ENCODE measurements at regions not wholly inside any gene's neighbourhood (a gene's known extent, or its start where the extent isn't known, plus 50 kb on each side); places are given as distances from the start of the nearest gene placed in this dataset.

- TF ChIP-seq GATA1 (IDR thresholded peaks at IDR 0.05; ENCODE audit: low read depth, low read length): no peak
- no peak for TF ChIP-seq POLR2A (IDR thresholded peaks at IDR 0.05; ENCODE audit: low read length)
- DNase-seq: no peak
Observed at GRCh38 chr11:70823771-70824170, 425.4 kb downstream of the CTTN start.

- no peak for DNase-seq
- TF ChIP-seq GATA1 (IDR thresholded peaks at IDR 0.05; ENCODE audit: low read depth, low read length) (no peak), POLR2A (IDR thresholded peaks at IDR 0.05; ENCODE audit: low read length) (no peak)
Observed at GRCh38 chr11:70824605-70825245, 426.4 kb downstream of the CTTN start.

GRCh38 chr11:70825893-70826540, 426.4 kb downstream of the SHANK2 start:
- TF ChIP-seq POLR2A (IDR thresholded peaks at IDR 0.05; ENCODE audit: low read length): no peak
- no peak for TF ChIP-seq GATA1 (IDR thresholded peaks at IDR 0.05; ENCODE audit: low read depth, low read length)
- DNase-seq: no peak

- DNase-seq: no peak
- TF ChIP-seq GATA1 (IDR thresholded peaks at IDR 0.05; ENCODE audit: low read depth, low read length) (no peak), POLR2A (IDR thresholded peaks at IDR 0.05; ENCODE audit: low read length) (no peak)
Observed at GRCh38 chr11:70826541-70827335, 425.6 kb downstream of the SHANK2 start.

GRCh38 chr11:70828593-70829082, 423.7 kb downstream of the SHANK2 start:
- no peak for DNase-seq
- no peak for TF ChIP-seq POLR2A (IDR thresholded peaks at IDR 0.05; ENCODE audit: low read length)
- no peak for TF ChIP-seq GATA1 (IDR thresholded peaks at IDR 0.05; ENCODE audit: low read depth, low read length)

- DNase-seq: no peak
- TF ChIP-seq POLR2A (IDR thresholded peaks at IDR 0.05; ENCODE audit: low read length): no peak
- no peak for TF ChIP-seq GATA1 (IDR thresholded peaks at IDR 0.05; ENCODE audit: low read depth, low read length)
Observed at GRCh38 chr11:70829134-70829885, 423.1 kb downstream of the SHANK2 start.

GRCh38 chr11:70829886-70830272, 422.5 kb downstream of the SHANK2 start:
- no peak for TF ChIP-seq GATA1 (IDR thresholded peaks at IDR 0.05; ENCODE audit: low read depth, low read length)
- TF ChIP-seq POLR2A (IDR thresholded peaks at IDR 0.05; ENCODE audit: low read length): no peak
- DNase-seq: no peak

- no peak for DNase-seq
- TF ChIP-seq GATA1 (IDR thresholded peaks at IDR 0.05; ENCODE audit: low read depth, low read length) (no peak), POLR2A (IDR thresholded peaks at IDR 0.05; ENCODE audit: low read length) (no peak)
Observed at GRCh38 chr11:70833011-70833410, 419.4 kb downstream of the SHANK2 start.

GRCh38 chr11:70833554-70833953, 418.8 kb downstream of the SHANK2 start:
- TF ChIP-seq GATA1 (IDR thresholded peaks at IDR 0.05; ENCODE audit: low read depth, low read length) (no peak), POLR2A (IDR thresholded peaks at IDR 0.05; ENCODE audit: low read length) (no peak)
- DNase-seq: no peak

GRCh38 chr11:70834277-70834940, 418.0 kb downstream of the SHANK2 start:
- no peak for DNase-seq
- TF ChIP-seq POLR2A (IDR thresholded peaks at IDR 0.05; ENCODE audit: low read length) (no peak), GATA1 (IDR thresholded peaks at IDR 0.05; ENCODE audit: low read depth, low read length) (no peak)

- TF ChIP-seq GATA1 (IDR thresholded peaks at IDR 0.05; ENCODE audit: low read depth, low read length): no peak
- no peak for TF ChIP-seq POLR2A (IDR thresholded peaks at IDR 0.05; ENCODE audit: low read length)
- no peak for DNase-seq
Observed at GRCh38 chr11:70834984-70835560, 417.3 kb downstream of the SHANK2 start.

- TF ChIP-seq POLR2A (IDR thresholded peaks at IDR 0.05; ENCODE audit: low read length): no peak
- no peak for DNase-seq
Observed at GRCh38 chr11:70836071-70836470, 416.3 kb downstream of the SHANK2 start.

GRCh38 chr11:70838198-70838597, 414.2 kb downstream of the SHANK2 start:
- no peak for TF ChIP-seq POLR2A (IDR thresholded peaks at IDR 0.05; ENCODE audit: low read length)
- no peak for TF ChIP-seq GATA1 (IDR thresholded peaks at IDR 0.05; ENCODE audit: low read depth, low read length)
- no peak for DNase-seq

Measured in erythroblast (primary cell).